HG02852 (cell line): ENCODE measurements at regions not wholly inside any gene's neighbourhood (a gene's known extent, or its start where the extent isn't known, plus 50 kb on each side); places are given as distances from the start of the nearest gene placed in this dataset.

ENCODE experiments used
- ATAC-seq: cut with Tn5 transposase; IDR thresholded peaks from one replicate; pipeline ENCODE4 v1.9.1; 2021; ENCODE audit warnings: mild to moderate bottlenecking, moderate library complexity; ENCODE audit not compliant: unreplicated experiment

DNA sequence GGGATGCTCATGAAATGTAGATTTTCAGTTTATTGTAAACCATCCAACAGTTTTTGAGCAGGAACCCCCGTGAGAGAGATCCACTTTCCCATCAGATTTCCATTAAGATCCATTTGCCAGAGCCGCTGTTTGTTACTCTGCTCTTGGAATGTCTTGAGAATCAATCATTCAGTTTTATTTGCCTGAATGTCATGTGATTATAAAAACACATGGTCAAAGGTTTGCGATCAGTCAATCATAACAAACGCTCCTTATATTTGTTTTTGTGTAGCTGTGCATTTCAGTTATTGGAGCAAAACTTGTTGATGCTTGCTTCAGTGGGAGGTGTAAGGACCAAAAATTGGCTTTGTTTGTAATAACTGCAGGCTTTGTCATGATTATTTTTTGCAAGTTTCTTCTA is 155.8 kb upstream of the RHOBTB1 start:
- no peak for ATAC-seq

- no peak for ATAC-seq
Observed at GRCh38 chr10:61098966-61099365, 155.0 kb upstream of the RHOBTB1 start.

- no peak for ATAC-seq
Observed at GRCh38 chr10:61097026-61097425, 153.0 kb upstream of the RHOBTB1 start.

GRCh38 chr10:61096056-61096455 is 152.1 kb upstream of the RHOBTB1 start:
- ATAC-seq = no peak

GRCh38 chr10:61091531-61091930 is 147.5 kb upstream of the RHOBTB1 start:
- ATAC-seq = no peak

- ATAC-seq = no peak
Observed at GRCh38 chr10:61089251-61089650, 145.3 kb upstream of the RHOBTB1 start.

GRCh38 chr10:61084493-61084892 is 140.5 kb upstream of the RHOBTB1 start:
- ATAC-seq = no peak

DNA sequence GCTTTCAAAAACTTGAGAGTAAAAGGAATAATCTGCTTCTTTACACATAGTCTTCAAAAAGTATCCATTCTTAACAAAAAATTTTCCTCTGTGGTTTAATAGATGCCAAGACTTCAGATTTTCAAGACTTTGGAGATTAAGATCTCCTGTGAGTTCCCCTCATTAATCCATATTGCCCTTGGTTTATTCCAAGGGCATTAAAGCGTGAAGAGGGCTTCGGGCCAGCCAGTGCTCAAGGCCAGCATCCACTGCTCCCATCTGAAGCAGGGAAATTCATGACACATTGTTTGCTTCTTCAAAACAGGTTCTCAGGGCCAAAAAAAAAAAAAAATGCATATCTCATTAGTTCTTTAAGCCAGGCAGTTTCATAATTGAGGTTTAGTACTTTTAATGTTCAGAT is 137.3 kb upstream of the RHOBTB1 start:
- no peak for ATAC-seq

DNA sequence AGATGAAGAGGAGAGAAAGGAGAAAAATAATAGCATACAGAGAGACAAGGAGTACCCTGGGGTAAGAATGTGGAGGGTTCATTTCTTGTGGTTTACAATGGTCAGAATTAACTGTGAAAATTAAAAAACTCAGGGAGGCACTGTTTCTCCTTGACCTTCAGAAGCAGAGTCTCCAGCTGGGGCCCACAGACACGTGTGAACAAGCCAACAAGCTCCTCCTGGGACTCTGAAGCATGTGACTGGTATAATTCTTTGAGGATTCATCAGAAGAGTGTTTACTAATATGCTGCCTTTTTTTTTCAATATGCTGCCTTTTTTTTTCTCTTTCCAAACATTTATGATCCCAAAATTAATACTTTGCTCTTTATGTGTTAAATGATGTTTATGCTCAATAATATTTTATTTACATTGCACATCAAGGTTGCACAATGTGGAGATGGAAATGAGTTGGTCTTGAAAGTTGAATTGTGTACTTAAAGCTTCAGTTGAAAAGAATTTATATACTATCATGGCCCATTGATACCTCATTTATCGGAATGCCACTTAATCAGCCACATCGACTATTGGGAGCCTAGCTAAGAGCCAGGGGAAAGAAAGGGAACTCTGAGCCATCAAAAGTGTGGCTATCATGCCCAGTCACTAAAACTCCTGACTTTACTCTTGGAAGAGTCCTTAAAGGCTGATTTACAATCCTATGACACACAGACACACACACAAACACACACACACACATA is 134.7 kb upstream of the RHOBTB1 start:
- ATAC-seq = no peak

DNA sequence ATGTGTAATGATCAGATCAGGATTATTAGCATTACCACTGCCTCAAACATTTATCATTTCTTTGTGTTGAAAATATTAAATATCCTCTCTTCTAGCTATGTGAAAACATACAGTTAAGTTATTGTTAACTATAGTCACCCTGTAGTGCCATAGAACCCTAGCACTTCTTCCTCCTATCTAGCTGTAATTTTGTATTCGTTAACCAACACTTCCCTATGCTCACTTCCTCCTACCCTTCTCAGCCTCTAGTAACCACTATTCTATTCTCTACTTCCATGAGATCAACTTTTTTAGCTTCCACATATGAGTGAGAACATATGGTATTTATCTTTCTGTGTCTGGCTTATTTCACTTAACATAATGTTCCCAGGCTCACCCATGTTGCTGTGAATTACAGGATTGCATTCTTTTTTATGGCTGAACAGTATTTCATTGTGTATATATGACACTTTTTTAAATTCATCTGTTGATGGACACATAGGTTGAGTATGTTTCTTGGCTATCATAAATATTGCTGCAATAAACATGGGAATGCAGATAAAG is 132.7 kb upstream of the RHOBTB1 start:
- no peak for ATAC-seq

- ATAC-seq = no peak
Observed at GRCh38 chr10:61073391-61073790, 129.4 kb upstream of the RHOBTB1 start.

DNA sequence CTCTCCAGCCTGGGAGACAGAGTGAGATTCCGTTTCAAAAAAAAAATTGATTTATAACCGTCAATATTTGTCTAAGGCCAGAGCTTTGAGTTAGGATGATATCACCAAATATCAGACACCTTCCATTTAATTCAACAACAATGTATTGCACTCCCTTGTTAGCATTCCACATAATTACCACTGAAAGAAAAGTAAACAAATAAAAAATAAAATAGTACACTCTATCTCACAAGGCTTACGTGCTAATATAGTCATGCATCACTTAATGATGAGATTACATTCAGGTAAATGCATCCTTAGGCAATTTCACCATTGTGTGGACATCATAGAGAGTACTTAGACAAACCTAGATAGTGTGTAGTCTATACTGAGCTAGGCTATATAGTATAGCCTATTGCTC is 127.6 kb upstream of the RHOBTB1 start:
- no peak for ATAC-seq

- ATAC-seq = no peak
Observed at GRCh38 chr10:61068471-61068870, 124.5 kb upstream of the RHOBTB1 start.

DNA sequence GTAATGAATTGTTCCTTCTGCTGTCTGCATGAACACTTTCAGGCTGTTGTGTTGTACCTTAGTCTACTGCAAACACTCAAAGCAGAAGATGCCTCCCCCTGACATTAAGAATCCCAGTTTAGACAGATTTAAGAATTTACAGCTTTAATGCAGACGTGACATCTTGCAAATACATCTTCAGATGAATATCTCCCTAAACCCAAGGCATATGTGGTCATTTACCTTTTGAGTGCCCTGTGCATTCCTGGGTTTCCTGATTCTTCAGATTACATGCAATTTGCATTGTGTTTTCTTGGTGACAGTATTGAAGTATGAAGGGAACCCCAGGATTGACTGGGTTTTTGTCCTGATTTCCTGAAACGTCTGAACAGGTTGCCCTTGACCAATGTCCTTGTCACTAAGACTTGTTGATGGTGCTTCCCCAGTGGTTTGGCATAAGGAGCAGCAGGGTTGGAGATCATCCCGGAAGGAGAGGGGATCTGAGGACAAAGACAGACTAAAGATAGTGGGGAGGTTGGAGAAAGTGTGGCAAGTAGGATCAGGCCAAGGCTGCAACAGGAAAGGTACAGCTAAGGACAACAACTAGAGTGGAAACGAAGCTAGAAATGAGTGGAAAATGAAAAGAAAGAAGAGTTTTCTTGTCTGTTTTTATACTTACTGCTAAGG is 123.8 kb upstream of the RHOBTB1 start:
- no peak for ATAC-seq

- ATAC-seq = no peak
Observed at GRCh38 chr10:61066661-61067344, 122.8 kb upstream of the RHOBTB1 start.

GRCh38 chr10:61065051-61065450 is 121.1 kb upstream of the RHOBTB1 start:
- no peak for ATAC-seq

GRCh38 chr10:61064356-61064755 is 120.4 kb upstream of the RHOBTB1 start:
- no peak for ATAC-seq

DNA sequence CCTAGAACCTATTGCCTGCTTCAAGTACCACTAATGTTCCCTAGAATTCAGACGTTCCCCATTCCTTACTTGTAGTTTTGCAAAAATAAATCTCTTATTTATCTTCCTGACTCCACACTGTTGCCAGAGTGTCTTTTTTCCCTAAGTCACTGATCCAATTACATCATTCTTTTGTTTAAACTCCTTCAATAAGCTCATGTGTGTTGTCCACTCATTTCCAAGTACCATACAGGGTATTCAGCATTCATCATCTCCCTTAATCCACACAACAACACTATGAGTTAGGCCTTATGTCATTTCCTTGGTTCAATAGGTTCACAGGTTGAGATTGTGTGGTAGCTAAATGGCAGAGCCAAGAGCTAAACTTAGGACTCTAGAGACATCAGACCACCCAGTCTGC is 119.9 kb upstream of the RHOBTB1 start:
- no peak for ATAC-seq

- ATAC-seq = no peak
Observed at GRCh38 chr10:61063034-61063433, 119.0 kb upstream of the RHOBTB1 start.

GRCh38 chr10:61061923-61062504 is 118.0 kb upstream of the RHOBTB1 start:
- no peak for ATAC-seq

- ATAC-seq = no peak
Observed at GRCh38 chr10:61059636-61060035, 115.7 kb upstream of the RHOBTB1 start.
